ENCODE measurements at regions not wholly inside any gene's neighbourhood (a gene's known extent, or its start where the extent isn't known, plus 50 kb on each side); places are given as distances from the start of the nearest gene placed in this dataset.

GRCh38 chr12:124175704-124176103 lies 119.2 kb upstream of the RFLNA start:
- in situ Hi-C loops (cut with HindIII; ENCODE audit: extremely low pct_ligation_motif_present, low pct_unique_long_range_greater_than_20kb): no loop called here

GRCh38 chr12:124177276-124177950 lies 117.5 kb upstream of the RFLNA start:
- ChIA-PET POLR2A (no interaction called here), CTCF (ENCODE audit: low intra/inter-chr PET ratio, low total read pairs) (no interaction called here)
- no peaks in the 10 kb centered on the region for H4K20me1 ChIP-seq (ENCODE audit: insufficient read depth, low read length)
- BruUV-seq (replicated peaks): no TSS peak
- ATAC-seq (no peak), FAIRE-seq (no peak), DNase-seq (ENCODE audit: low spot score) (no peak)
- intact Hi-C loops (cut with micrococcal nuclease; ENCODE audit: unreplicated experiment) (no loop called here), in situ Hi-C loops (cut with HindIII; ENCODE audit: extremely low pct_ligation_motif_present, low pct_unique_long_range_greater_than_20kb) (no loop called here)
- H3K4me2 ChIP-seq (ENCODE audit: low read depth, low read length): no peak overlapping the region
- H3K9ac ChIP-seq (ENCODE audit: insufficient read depth, low read depth, low read length): no peak overlapping the region
- H3K9me3 ChIP-seq (ENCODE audit: low read length): no peaks in the 10 kb centered on the region
- H3K36me3 ChIP-seq (replicated peaks in 1 of 2; ENCODE audit: control insufficient read depth in 1 of 2, insufficient read depth in 2 of 2, low read length in 2 of 2): no peaks in the 10 kb centered on the region
- no peaks in the 10 kb centered on the region for H3K79me2 ChIP-seq (ENCODE audit: insufficient read depth, low read length)
- H3K4me1 ChIP-seq (ENCODE audit: insufficient read depth, low read length): no peaks in the 10 kb centered on the region
- no peak overlapping the region for H3K27ac ChIP-seq (ENCODE audit: extremely low read length, insufficient read depth, low read length)
- WGBS (ENCODE audit: low lambda C conversion rate): 44% methylated on average over 10 of the region's 10 CpGs
- no peak overlapping the region for H3K4me3 ChIP-seq (replicated peaks in 1 of 3; ENCODE audit: insufficient read depth in 1 of 3, low read depth in 2 of 3, low read length in 3 of 3)
- no peak overlapping the region for H2AFZ ChIP-seq (ENCODE audit: low read length)
- peaks cover 0 to 18% of the 10 kb centered on the region in 2 experiments; a peak in 2 of 5 replicates for H3K27me3 ChIP-seq (ENCODE audit: control insufficient read depth in 1 of 2, insufficient read depth in 2 of 2, low read length in 2 of 2)
- TF ChIP-seq ZNF343 (CRISPR knock-in tag; IDR thresholded peaks at IDR 0.05): no peak
- no peak for TF ChIP-seq MAF1 (CRISPR knock-in tag; IDR thresholded peaks at IDR 0.05; ENCODE audit: borderline replicate concordance)
- no peak for TF ChIP-seq ZNF597 (CRISPR knock-in tag; IDR thresholded peaks at IDR 0.05)
- no peak for TF ChIP-seq ZIK1 (CRISPR knock-in tag; IDR thresholded peaks at IDR 0.05; ENCODE audit: borderline replicate concordance, low read depth)
- no peak for TF ChIP-seq ZNF790 (CRISPR knock-in tag; IDR thresholded peaks at IDR 0.05; ENCODE audit: borderline replicate concordance)
- no peak for TF ChIP-seq ARID4A (CRISPR knock-in tag; IDR thresholded peaks at IDR 0.05; ENCODE audit: borderline replicate concordance)

More at GRCh38 chr12:124175704-124176103, 119.2 kb upstream of the RFLNA start:
- intact Hi-C loops (cut with micrococcal nuclease; ENCODE audit: unreplicated experiment): no loop called here
- H4K20me1 ChIP-seq (ENCODE audit: insufficient read depth, low read length): no peaks in the 10 kb centered on the region
- CTCF ChIA-PET (ENCODE audit: low intra/inter-chr PET ratio, low total read pairs): no interaction called here
- TF ChIP-seq ZBTB20 (CRISPR knock-in tag; IDR thresholded peaks at IDR 0.05; ENCODE audit: borderline replicate concordance, low read depth): no peak
- no peak overlapping the region for H2AFZ ChIP-seq (ENCODE audit: low read length)
- H3K27me3 ChIP-seq (ENCODE audit: control insufficient read depth in 1 of 2, insufficient read depth in 2 of 2, low read length in 2 of 2): peaks cover 0 to 21% of the 10 kb centered on the region in 2 experiments; a peak in 2 of 5 replicates
- no peak overlapping the region for H3K4me2 ChIP-seq (ENCODE audit: low read depth, low read length)
- no TSS peak for BruUV-seq (replicated peaks)
- DNase-seq (ENCODE audit: low spot score): no peak
- H3K4me3 ChIP-seq (replicated peaks in 1 of 3; ENCODE audit: insufficient read depth in 1 of 3, low read depth in 2 of 3, low read length in 3 of 3): no peak overlapping the region
- H3K4me1 ChIP-seq (ENCODE audit: insufficient read depth, low read length): no peaks in the 10 kb centered on the region; the same call in 1 of the 2 replicates
- H3K9me3 ChIP-seq (ENCODE audit: low read length): no peaks in the 10 kb centered on the region
- no peak for FAIRE-seq
- no peaks in the 10 kb centered on the region for H3K79me2 ChIP-seq (ENCODE audit: insufficient read depth, low read length)
- no peak for ATAC-seq
- WGBS (ENCODE audit: low lambda C conversion rate): 62% methylated on average over 9 of the region's 9 CpGs
- POLR2A ChIA-PET: no interaction called here
- H3K9ac ChIP-seq (ENCODE audit: insufficient read depth, low read depth, low read length): no peak overlapping the region
- no peaks in the 10 kb centered on the region for H3K36me3 ChIP-seq (replicated peaks in 1 of 2; ENCODE audit: control insufficient read depth in 1 of 2, insufficient read depth in 2 of 2, low read length in 2 of 2)
- H3K27ac ChIP-seq (ENCODE audit: extremely low read length, insufficient read depth, low read length): no peak overlapping the region
